Calu3 (cell line): ENCODE measurements at regions not wholly inside any gene's neighbourhood (a gene's known extent, or its start where the extent isn't known, plus 50 kb on each side); places are given as distances from the start of the nearest gene placed in this dataset.

Experiments
- BruUV-seq: library from RNA; stranded (reverse); fragments of 400-500 nt; replicated peaks from 2 replicates; lab custom pipeline; 2021; lab: Mats Ljungman, UMichigan
- CTCF ChIA-PET: fragments of 300-600 bp; sonication (Branson Sonifier 250); formaldehyde crosslinking; loops from one replicate; lab custom pipeline; 2022; ENCODE audit warnings: antibody characterized with exemption; lab: Charles Lee
- DNase-seq: peaks from one replicate; pipeline ENCODE4 v3.0.0; 2022
- H3K27ac Mint-ChIP-seq: one replicate; pipeline ENCODE4 v1.8.0; 2022; ENCODE audit warnings: mixed read lengths; ENCODE audit not compliant: unreplicated experiment
- H3K27me3 Mint-ChIP-seq: one replicate; pipeline ENCODE4 v1.8.0; 2022; ENCODE audit warnings: mixed read lengths; ENCODE audit not compliant: unreplicated experiment
- H3K36me3 Mint-ChIP-seq: one replicate; pipeline ENCODE4 v1.8.0; 2022; ENCODE audit warnings: mild to moderate bottlenecking, moderate library complexity, mixed read lengths; ENCODE audit not compliant: insufficient read depth, unreplicated experiment
- H3K4me1 Mint-ChIP-seq: one replicate; pipeline ENCODE4 v1.8.0; 2022; ENCODE audit warnings: mild to moderate bottlenecking, low read depth, mixed read lengths; ENCODE audit not compliant: unreplicated experiment
- H3K4me3 Mint-ChIP-seq: one replicate; pipeline ENCODE4 v1.8.0; 2022; ENCODE audit warnings: mild to moderate bottlenecking, low read depth, moderate library complexity, mixed read lengths; ENCODE audit not compliant: unreplicated experiment
- H3K9me3 Mint-ChIP-seq: one replicate; pipeline ENCODE4 v1.8.0; 2022; ENCODE audit warnings: low read depth, mixed read lengths; ENCODE audit not compliant: unreplicated experiment
- intact Hi-C: fragments of 100-400 bp; cut with micrococcal nuclease; formaldehyde crosslinking; loops from one replicate; pipeline ENCODE4 v1.10.0; 2022; ENCODE audit not compliant: unreplicated experiment
- TF ChIP-seq, protein P1 (sequence below): fragments of 200-600 bp; IDR thresholded peaks from one replicate; pipeline ENCODE4 v1.8.0; 2022; ENCODE audit warnings: antibody characterized with exemption; ENCODE audit not compliant: unreplicated experiment

DNA sequence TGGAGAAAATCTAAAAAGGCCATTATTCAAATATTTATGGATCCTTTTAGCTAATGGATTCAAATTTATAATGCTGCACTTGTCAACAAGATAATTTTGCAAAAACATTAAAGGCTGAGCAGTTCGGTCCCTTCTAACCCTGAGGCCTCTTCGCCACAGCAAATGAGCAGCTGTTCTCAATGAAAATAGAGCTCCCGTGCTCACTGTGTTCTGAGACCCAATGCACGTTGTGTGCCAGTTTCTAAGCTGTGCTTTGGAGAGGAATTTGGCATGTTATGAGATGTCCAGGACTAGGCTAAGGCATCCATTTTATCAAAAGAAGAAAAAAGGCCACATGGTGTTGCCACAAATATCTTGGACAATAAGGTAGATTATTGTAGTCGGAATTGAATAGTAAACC lies 220.1 kb upstream of the TSHZ2 start:
- CTCF ChIA-PET, result no interaction called here
- H3K9me3 Mint-ChIP-seq, result peaks cover 5% of the 10 kb centered on the region
- intact Hi-C loops, result no loop called here
- no peak overlapping the region for H3K4me3 Mint-ChIP-seq
- H3K4me1 Mint-ChIP-seq, result no peaks in the 10 kb centered on the region
- H3K27ac Mint-ChIP-seq, result no peak overlapping the region
- no peaks in the 10 kb centered on the region for H3K36me3 Mint-ChIP-seq
- BruUV-seq, result no TSS peak
- no peak for DNase-seq
- H3K27me3 Mint-ChIP-seq, result no peaks in the 10 kb centered on the region
- TF ChIP-seq, protein P1, sequence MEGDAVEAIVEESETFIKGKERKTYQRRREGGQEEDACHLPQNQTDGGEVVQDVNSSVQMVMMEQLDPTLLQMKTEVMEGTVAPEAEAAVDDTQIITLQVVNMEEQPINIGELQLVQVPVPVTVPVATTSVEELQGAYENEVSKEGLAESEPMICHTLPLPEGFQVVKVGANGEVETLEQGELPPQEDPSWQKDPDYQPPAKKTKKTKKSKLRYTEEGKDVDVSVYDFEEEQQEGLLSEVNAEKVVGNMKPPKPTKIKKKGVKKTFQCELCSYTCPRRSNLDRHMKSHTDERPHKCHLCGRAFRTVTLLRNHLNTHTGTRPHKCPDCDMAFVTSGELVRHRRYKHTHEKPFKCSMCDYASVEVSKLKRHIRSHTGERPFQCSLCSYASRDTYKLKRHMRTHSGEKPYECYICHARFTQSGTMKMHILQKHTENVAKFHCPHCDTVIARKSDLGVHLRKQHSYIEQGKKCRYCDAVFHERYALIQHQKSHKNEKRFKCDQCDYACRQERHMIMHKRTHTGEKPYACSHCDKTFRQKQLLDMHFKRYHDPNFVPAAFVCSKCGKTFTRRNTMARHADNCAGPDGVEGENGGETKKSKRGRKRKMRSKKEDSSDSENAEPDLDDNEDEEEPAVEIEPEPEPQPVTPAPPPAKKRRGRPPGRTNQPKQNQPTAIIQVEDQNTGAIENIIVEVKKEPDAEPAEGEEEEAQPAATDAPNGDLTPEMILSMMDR, result no peak

DNA sequence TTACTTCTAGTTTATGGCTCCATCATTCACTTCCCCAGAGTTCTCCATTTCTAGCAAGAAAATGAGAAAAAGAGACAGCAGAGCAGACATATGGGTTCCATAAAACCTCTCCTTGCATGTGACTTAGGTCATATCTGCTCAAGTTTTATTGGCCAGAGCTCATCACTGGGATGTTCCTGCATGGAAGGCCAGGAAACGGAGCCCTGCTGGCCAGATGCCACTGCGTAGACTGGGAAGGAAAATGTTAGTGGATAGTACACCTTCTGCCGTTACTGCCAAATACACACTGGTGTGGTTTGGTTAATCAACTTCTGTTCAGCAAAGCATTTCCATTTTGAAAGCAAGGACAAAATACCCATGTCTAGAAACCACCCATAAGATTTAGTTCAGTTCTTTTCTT lies 220.6 kb upstream of the TSHZ2 start:
- no TSS peak for BruUV-seq
- TF ChIP-seq, protein P1, result no peak
- Mint-ChIP-seq H3K9me3 (peaks cover 3% of the 10 kb centered on the region), H3K27me3 (no peaks in the 10 kb centered on the region), H3K4me3 (no peak overlapping the region), H3K4me1 (no peaks in the 10 kb centered on the region), H3K36me3 (no peaks in the 10 kb centered on the region), H3K27ac (no peak overlapping the region)
- DNase-seq, result no peak
- intact Hi-C loops, result no loop called here
- CTCF ChIA-PET, result no interaction called here

DNA sequence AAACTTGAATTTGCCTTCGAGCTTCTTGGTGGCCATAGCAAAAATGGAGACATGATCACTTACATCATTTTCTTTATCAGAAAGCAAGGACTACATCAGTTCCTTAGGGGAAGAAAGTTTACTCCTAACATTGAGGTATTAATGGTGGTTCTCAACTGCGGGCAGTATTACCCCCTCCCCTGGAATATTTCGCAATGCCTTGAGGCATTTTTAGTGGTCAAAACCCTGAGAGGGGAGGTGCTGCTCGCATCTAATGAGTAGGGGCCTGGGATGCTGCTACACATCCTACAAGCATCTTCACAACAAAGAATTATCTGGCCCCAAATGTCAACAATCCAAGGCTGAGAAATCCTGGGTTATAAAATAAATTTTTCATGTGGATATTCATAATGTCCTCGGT lies 222.2 kb upstream of the TSHZ2 start:
- H3K27me3 Mint-ChIP-seq, result no peaks in the 10 kb centered on the region
- CTCF ChIA-PET, result no interaction called here
- no peaks in the 10 kb centered on the region for H3K4me1 Mint-ChIP-seq
- no peak overlapping the region for H3K27ac Mint-ChIP-seq
- H3K36me3 Mint-ChIP-seq, result no peaks in the 10 kb centered on the region
- no peak overlapping the region for H3K4me3 Mint-ChIP-seq
- BruUV-seq, result no TSS peak
- TF ChIP-seq, protein P1, result no peak
- no peak for DNase-seq
- H3K9me3 Mint-ChIP-seq, result peaks cover 3% of the 10 kb centered on the region
- intact Hi-C loops, result loop anchor here (10.0 kb wide), 1 partner anchor 465 kb away; no protein-coding TSS in a partner anchor

DNA sequence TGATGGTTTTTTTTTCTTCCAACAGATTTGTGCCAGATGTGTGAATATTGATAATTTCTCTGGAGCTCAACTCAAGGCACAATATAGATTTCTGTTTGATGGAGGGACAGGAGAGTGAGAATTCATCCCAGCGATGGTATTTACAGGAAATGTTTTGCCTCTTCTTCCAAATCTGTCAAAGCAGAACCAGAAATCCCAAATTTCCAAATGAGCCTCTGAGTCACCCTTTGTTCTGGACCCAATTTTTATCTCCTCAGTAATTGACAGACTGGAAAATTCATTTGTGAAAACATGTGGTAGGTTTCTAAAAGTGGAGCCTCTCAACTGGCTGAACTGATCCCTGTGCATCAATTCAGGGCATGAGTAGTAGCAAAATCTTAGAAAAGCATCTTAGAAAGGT lies 223.2 kb upstream of the TSHZ2 start:
- no peaks in the 10 kb centered on the region for H3K4me1 Mint-ChIP-seq
- H3K9me3 Mint-ChIP-seq, result peaks cover 3% of the 10 kb centered on the region
- peaks cover 5% of the 10 kb centered on the region for H3K27me3 Mint-ChIP-seq
- DNase-seq, result no peak
- intact Hi-C loops, result loop anchor here (10.0 kb wide), 1 partner anchor 466 kb away; no protein-coding TSS in a partner anchor
- no peak overlapping the region for H3K27ac Mint-ChIP-seq
- no peaks in the 10 kb centered on the region for H3K36me3 Mint-ChIP-seq
- CTCF ChIA-PET, result no interaction called here
- no TSS peak for BruUV-seq
- TF ChIP-seq, protein P1, result no peak
- H3K4me3 Mint-ChIP-seq, result no peak overlapping the region
